ENCODE measurements at regions not wholly inside any gene's neighbourhood (a gene's known extent, or its start where the extent isn't known, plus 50 kb on each side); places are given as distances from the start of the nearest gene placed in this dataset.

- TF ChIP-seq CTCF (IDR thresholded peaks at IDR 0.05) (no peak), POLR2AphosphoS5 (IDR thresholded peaks at IDR 0.05) (no peak), POLR2A (IDR thresholded peaks at IDR 0.05) (no peak), EP300 (IDR thresholded peaks at IDR 0.05) (no peak)
These were observed 101.3 kb upstream of the ZEB2 start for GRCh38 chr2:144621266-144621665.
